MG63 (cell line): ENCODE measurements at regions not wholly inside any gene's neighbourhood (a gene's known extent, or its start where the extent isn't known, plus 50 kb on each side); places are given as distances from the start of the nearest gene placed in this dataset.
"Not testable (repeated sequence)": the region's sequence is repeated elsewhere in the genome, so short reads cannot be mapped to it uniquely, and the experiment has no call there.

Experiments used
- DNase-seq: peaks from one replicate; pipeline ENCODE4 v3.0.0-alpha.2; 2020
- H3K27me3 ChIP-seq: fragments of 250-450 bp; sonication (Bioruptor Pico); 2 replicates; pipeline ENCODE4 v1.5.1; 2020; ENCODE audit warnings: mild to moderate bottlenecking, moderate library complexity
- H3K36me3 ChIP-seq: fragments of 250-450 bp; sonication (Bioruptor Pico); 2 replicates; pipeline ENCODE4 v1.5.1; 2020; ENCODE audit warnings: mild to moderate bottlenecking, moderate library complexity
- H3K4me3 ChIP-seq: fragments of 250-450 bp; sonication (Bioruptor Pico); 2 replicates; pipeline ENCODE4 v1.5.1; 2020; ENCODE audit warnings: mild to moderate bottlenecking, moderate library complexity
- H3K9me3 ChIP-seq: fragments of 250-450 bp; sonication (Bioruptor Pico); 2 replicates; pipeline ENCODE4 v1.5.1; 2020; ENCODE audit warnings: mild to moderate bottlenecking, moderate library complexity

- Histone ChIP-seq H3K36me3 (no peaks in the 10 kb centered on the region), H3K4me3 (no peak overlapping the region), H3K9me3 (no peaks in the 10 kb centered on the region), H3K27me3 (no peaks in the 10 kb centered on the region)
- DNase-seq, result no peak
Observed at GRCh38 chr2:2731816-2732284, 400.8 kb upstream of the MYT1L start.

DNA sequence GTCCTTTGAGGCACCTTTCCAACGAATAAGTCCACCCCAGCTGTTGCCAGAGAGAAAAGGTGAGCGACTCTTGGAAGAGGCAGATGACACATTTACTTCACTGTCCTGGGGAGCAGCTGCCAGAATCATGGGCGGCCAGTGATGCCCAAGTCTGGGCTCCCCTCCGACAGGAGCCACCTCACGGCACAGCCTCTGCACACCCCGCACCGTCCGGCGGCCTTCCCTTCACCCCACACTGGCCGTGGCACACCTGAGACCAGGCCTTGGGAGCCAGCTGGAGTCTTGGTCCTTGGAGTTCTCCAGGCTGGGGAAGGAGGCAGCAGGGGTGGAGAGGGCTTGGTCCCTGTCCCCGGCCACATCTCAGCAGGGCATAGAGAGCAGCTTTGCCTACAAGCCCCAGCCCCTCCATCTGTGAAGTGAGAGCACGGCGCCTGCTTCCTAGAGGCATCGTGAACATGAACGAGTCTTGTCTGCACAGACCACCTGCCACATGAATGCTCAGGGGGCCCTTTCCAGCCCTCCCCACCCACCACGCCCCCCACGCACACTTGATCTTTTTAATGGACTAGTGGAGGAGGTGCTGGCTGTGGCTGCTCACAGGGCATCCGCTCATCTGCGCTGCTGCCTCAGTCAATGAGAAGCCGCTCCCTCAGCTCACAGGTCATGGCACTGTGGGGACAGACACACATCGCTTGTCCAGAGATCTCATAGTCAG, 400.2 kb upstream of the MYT1L start:
- no peak for DNase-seq
- Histone ChIP-seq H3K27me3 (no peaks in the 10 kb centered on the region), H3K9me3 (no peaks in the 10 kb centered on the region), H3K4me3 (no peak overlapping the region), H3K36me3 (no peaks in the 10 kb centered on the region)

DNA sequence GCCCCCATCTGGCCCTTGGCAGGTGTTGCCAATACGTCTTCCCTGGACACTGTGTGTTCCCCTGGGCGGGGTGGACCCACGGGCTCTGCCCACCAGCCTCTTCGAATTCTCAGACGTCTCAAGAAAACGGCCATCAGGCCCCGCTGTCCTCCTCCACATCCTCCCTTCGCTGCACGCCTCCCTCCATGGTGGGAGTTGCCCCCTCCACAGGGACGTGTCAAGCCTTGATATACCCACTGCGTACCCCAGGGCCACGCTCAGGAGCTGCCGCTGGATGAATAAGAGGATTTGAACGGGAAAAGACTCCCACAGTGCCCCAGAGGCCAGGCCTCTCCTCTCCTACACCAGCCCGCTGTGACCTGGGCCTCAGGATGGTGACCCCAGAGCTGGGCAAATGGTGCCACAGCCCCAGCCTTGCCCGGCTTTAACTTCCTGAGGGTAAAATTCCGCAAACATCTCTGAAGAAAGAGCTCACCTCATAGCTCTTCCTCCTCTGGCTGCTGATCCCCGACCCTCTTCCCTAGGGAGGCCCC, 399.3 kb upstream of the MYT1L start:
- Histone ChIP-seq H3K27me3 (no peaks in the 10 kb centered on the region), H3K9me3 (no peaks in the 10 kb centered on the region), H3K36me3 (no peaks in the 10 kb centered on the region), H3K4me3 (no peak overlapping the region)
- DNase-seq, result no peak

DNA sequence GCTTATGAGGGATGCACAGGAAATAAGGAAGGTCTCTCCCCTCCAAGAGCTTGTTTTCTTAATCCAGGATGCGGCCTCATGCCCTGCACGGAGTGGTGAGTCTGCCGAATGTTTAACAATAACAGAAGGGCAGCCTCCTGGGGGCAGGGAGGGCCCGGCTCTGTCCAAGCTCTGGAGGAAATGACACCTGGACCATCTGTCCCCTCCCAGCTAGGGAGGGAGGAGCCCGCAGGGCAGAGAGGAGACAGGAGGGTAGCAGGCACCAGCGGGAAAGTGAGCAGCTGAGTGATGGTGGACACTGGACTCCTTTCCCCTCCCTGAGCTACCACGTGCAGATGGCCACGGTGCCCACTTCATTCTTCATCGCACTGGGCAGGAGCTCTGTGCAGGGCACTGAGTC, 398.2 kb upstream of the MYT1L start:
- Histone ChIP-seq H3K4me3 (no peak overlapping the region), H3K9me3 (no peaks in the 10 kb centered on the region), H3K36me3 (no peaks in the 10 kb centered on the region), H3K27me3 (no peaks in the 10 kb centered on the region)
- no peak for DNase-seq

DNA sequence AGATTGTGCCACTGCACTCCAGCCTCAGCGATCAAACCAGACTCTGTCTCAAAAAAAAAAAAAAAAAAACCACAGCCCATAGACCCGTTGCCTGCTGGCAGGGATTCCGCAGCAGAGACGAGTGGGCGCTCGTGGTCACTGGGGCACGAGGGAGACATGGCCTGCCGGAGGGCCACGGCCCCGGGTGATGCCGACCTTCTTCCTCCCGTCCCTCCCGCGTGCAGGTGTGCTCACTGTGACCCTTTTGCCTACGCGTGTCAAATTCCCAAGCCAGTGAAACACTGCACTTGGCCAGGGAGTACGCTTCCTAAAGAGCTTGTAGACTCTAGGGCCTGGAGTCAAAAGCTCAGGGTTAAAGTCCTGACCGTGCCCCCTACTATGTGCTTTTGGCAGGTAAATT, 397.6 kb upstream of the MYT1L start:
- DNase-seq, result no peak
- Histone ChIP-seq H3K4me3 (no peak overlapping the region), H3K36me3 (no peaks in the 10 kb centered on the region), H3K9me3 (no peaks in the 10 kb centered on the region), H3K27me3 (no peaks in the 10 kb centered on the region)

DNA sequence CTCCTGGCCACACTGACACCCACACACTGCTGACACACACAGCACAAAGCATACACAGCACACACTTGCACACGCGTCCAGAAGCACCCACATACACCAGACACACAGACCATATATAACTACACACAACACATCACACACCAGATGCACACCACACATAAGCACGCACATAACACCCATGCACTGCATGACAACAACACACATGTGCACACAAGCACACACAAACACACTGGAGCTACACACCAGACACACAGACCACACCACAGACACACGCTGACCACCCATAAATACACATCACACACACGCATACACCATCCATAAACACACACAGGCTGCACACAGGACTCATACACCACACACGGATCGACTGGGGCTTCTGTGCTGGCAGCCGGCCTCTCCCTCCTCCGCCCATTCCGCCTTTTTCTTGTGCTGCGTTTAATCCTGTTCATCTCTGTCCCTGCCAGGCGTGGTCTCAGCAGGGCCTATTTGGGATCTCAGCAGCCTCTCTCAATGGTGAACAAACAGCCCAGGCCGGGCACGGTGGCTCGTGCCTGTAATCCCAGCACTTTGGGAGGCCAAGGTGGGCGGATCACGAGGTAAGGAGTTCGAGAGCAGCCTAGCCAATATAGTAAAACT, 396.9 kb upstream of the MYT1L start:
- DNase-seq, result no peak
- H3K36me3 ChIP-seq, result no peaks in the 10 kb centered on the region
- H3K9me3 ChIP-seq, result no peaks in the 10 kb centered on the region
- H3K27me3 ChIP-seq, result no peaks in the 10 kb centered on the region
- H3K4me3 ChIP-seq, result no peak overlapping the region

DNA sequence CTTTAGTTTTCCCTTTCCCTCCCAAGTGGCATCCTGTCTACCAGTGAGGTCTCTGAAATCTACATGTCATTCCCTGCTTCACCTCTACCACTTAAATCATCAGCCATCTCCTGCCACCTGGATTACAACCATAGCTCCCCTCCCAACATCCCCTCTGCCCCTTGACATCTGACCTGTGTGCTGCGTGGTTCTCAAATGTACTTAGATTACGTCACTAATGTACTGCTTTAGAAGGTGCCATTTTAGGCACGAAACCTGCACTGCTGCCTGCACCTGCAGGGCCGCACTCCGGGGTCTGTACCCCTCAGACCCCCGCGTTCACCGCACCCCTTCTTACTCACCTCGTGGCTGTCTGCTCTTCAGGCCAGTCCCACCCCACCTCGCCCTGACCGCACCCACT, 395.1 kb upstream of the MYT1L start:
- Histone ChIP-seq H3K27me3 (no peaks in the 10 kb centered on the region), H3K9me3 (no peaks in the 10 kb centered on the region), H3K36me3 (no peaks in the 10 kb centered on the region), H3K4me3 (no peak overlapping the region)
- no peak for DNase-seq

GRCh38 chr2:2723064-2723463, 392.0 kb upstream of the MYT1L start:
- Histone ChIP-seq H3K36me3 (no peaks in the 10 kb centered on the region), H3K27me3 (0 out of 2 replicates have a peak, but pooled peaks cover 2% of the 10 kb centered on the region), H3K9me3 (no peaks in the 10 kb centered on the region), H3K4me3 (no peak overlapping the region)
- no peak for DNase-seq

- DNase-seq, result no peak
- Histone ChIP-seq H3K36me3 (no peaks in the 10 kb centered on the region), H3K27me3 (0 out of 2 replicates have a peak, but pooled peaks cover 2% of the 10 kb centered on the region), H3K9me3 (no peaks in the 10 kb centered on the region), H3K4me3 (no peak overlapping the region)
Observed at GRCh38 chr2:2721296-2721835, 390.3 kb upstream of the MYT1L start.

GRCh38 chr2:2720806-2721205, 389.7 kb upstream of the MYT1L start:
- H3K27me3 ChIP-seq, DNase-seq, H3K9me3 ChIP-seq, H3K4me3 ChIP-seq, H3K36me3 ChIP-seq: not testable (repeated sequence)

DNA sequence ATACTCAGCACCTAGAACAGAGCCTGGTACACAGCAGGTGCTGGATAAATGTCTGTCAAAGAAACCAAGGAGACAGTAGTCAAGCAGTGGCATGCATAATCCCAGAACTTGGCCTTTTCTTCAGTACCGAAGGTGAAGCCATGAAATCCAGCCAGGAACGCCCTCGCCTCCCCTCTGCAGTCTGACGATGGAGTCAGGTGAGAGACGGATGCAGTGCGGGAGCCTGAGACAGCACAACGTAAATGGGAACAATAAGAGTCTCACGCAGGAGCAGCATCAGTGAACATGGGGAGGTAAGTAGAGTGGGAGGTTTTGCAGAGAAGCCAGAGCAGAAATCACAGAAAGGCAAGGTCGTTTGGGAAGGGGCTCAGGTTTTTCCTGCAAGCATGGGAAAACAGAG, 389.3 kb upstream of the MYT1L start:
- H3K36me3 ChIP-seq, result no peaks in the 10 kb centered on the region
- no peak for DNase-seq
- H3K9me3 ChIP-seq, result no peaks in the 10 kb centered on the region
- H3K4me3 ChIP-seq, result no peak overlapping the region
- H3K27me3 ChIP-seq, result 0 out of 2 replicates have a peak, but pooled peaks cover 2% of the 10 kb centered on the region

- Histone ChIP-seq H3K36me3 (no peaks in the 10 kb centered on the region), H3K4me3 (no peak overlapping the region), H3K9me3 (no peaks in the 10 kb centered on the region), H3K27me3 (0 out of 2 replicates have a peak, but pooled peaks cover 2% of the 10 kb centered on the region)
- DNase-seq, result no peak
Observed at GRCh38 chr2:2719781-2720180, 388.7 kb upstream of the MYT1L start.

DNA sequence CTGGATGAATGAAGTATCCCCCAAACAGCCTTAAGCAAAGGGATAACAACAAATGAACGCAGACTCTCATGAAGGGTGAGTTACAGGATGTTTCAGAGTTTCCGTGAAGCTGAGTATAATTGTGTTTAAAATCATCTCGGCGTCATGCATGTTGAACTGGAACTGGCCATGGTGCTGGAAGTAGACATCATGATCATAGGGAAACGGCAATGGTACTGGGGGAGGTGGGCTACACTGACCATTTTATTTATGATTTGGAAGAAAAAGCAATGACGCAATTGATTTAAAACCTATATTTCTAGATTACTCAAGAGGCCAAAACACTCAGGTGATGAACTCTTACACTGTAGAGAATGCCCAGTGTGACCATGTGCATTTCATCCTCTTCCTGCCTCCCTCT, 387.9 kb upstream of the MYT1L start:
- H3K4me3 ChIP-seq, result no peak overlapping the region
- H3K36me3 ChIP-seq, result no peaks in the 10 kb centered on the region
- H3K9me3 ChIP-seq, result no peaks in the 10 kb centered on the region
- no peak for DNase-seq
- H3K27me3 ChIP-seq, result 0 out of 2 replicates have a peak, but pooled peaks cover 2% of the 10 kb centered on the region

DNA sequence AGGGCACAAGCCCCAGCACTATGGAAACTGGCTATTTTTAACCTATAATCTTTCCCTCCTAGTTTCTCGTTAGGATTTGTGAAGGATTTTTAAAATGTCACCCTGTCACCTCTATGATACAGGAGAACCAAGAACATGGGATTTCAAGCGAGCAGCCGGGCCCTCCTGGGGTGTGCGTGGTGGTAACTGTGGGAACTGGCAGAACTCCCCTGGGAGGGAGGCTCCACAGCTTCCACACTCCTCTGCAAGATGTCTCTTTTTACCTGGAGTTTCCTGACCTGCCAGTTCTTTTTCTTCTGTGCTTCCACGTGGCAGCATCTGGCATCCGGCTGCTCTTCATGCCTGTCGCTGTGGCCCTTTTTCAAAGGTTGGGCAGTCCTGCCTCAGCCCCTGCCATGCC, 386.3 kb upstream of the MYT1L start:
- Histone ChIP-seq H3K9me3 (no peaks in the 10 kb centered on the region), H3K36me3 (no peaks in the 10 kb centered on the region), H3K27me3 (0 out of 2 replicates have a peak, but pooled peaks cover 2% of the 10 kb centered on the region), H3K4me3 (no peak overlapping the region)
- DNase-seq, result no peak

GRCh38 chr2:2716771-2717170, 385.7 kb upstream of the MYT1L start:
- H3K27me3 ChIP-seq, result 0 out of 2 replicates have a peak, but pooled peaks cover 2% of the 10 kb centered on the region
- no peak overlapping the region for H3K4me3 ChIP-seq
- H3K36me3 ChIP-seq, result no peaks in the 10 kb centered on the region
- no peaks in the 10 kb centered on the region for H3K9me3 ChIP-seq
- DNase-seq, result no peak

DNA sequence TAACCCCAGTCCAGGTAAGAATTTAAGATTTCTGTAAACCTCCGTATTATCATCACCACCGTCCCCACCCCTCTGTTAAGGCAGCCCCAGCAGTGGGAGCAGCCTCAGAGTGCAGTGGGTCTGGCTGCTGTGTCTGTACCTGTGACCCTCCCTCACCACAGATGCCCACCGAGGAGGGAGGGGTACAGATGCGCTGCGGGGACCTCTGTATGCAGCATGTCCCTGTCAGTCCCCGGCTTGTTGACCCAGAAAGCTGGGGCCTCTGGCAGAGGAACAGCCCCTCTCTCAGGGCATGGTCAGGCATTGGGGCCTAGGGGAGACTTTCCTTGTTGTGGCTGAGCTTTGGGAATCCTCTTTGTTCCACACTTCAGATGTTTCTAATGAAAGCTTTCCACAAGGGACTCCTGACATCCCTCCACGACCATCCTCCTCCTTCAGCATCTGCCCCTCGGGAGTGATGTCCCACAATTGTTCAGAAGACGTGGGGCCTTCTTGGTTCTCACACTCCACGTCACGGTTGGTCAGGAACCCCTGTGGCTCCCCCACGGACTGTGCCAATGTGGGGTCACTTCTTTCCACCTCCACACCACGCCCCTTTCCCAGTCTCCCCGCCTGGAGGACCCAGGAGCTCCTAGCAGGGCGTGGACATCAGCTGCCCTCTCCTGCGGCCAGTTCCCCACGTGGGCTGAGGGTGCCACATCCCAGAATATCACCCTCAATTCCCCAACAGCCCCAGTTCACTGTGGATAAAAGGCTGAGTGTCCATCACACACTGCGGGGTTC, 384.2 kb upstream of the MYT1L start:
- Histone ChIP-seq H3K36me3 (no peaks in the 10 kb centered on the region), H3K4me3 (no peak overlapping the region), H3K9me3 (no peaks in the 10 kb centered on the region), H3K27me3 (0 out of 2 replicates have a peak, but pooled peaks cover 2% of the 10 kb centered on the region)
- DNase-seq, result no peak

DNA sequence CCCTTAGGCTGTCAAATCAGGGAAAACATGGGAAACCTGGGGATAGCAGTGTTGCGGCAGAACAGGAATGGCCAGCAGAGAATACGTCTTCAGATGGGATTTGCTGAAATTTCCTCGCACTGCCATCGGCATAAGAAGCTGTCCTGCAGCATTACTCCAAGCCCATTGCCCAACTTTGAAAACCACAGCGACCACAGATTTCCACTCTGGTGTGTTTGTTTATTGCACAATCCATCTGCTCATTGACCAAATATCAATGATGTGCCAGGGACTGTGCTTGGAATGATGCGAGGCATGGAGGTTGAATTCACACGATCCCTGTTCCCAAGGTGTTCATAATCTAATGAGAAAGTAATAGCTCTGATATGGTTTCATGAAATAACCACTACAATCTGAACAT, 383.3 kb upstream of the MYT1L start:
- no peak for DNase-seq
- Histone ChIP-seq H3K4me3 (no peak overlapping the region), H3K27me3 (0 out of 2 replicates have a peak, but pooled peaks cover 2% of the 10 kb centered on the region), H3K36me3 (no peaks in the 10 kb centered on the region), H3K9me3 (no peaks in the 10 kb centered on the region)
